ENCODE measurements at regions not wholly inside any gene's neighbourhood (a gene's known extent, or its start where the extent isn't known, plus 50 kb on each side); places are given as distances from the start of the nearest gene placed in this dataset.

- TF ChIP-seq CTCF (IDR thresholded peaks at IDR 0.05) (no peak), POLR2A (IDR thresholded peaks at IDR 0.05) (no peak)
Measured at GRCh38 chr5:4548341-4548740, 591.8 kb upstream of the ADAMTS16 start.

Measured in thyroid gland (tissue), 4 donors.